Kidney epithelial cell (primary cell): ENCODE measurements at regions not wholly inside any gene's neighbourhood (a gene's known extent, or its start where the extent isn't known, plus 50 kb on each side); places are given as distances from the start of the nearest gene placed in this dataset.
"Not testable (repeated sequence)": the region's sequence is repeated elsewhere in the genome, so short reads cannot be mapped to it uniquely, and the experiment has no call there.

Experiments
- DNase-seq: peaks from one replicate; pipeline ENCODE4 v3.0.0-alpha.2; 2010; ENCODE audit warnings: low read depth
- H3K27me3 ChIP-seq: 2 replicates; pipeline ENCODE4 v1.6.0; 2011; ENCODE audit warnings: low read length; ENCODE audit not compliant: control insufficient read depth, insufficient read depth
- H3K36me3 ChIP-seq: 2 replicates; pipeline ENCODE4 v1.5.1; 2011; ENCODE audit warnings: low read length; ENCODE audit not compliant: control insufficient read depth, insufficient read depth
- H3K4me3 ChIP-seq: 2 replicates; pipeline ENCODE4 v1.5.1; 2011; ENCODE audit warnings: low read depth, mild to moderate bottlenecking, control low read depth, low read length
- CTCF ChIP-seq: IDR thresholded peaks from 2 replicates; pipeline ENCODE4 v1.5.1; 2011; ENCODE audit warnings: mild to moderate bottlenecking, moderate library complexity, low read length, control low read depth, inconsistent platforms; ENCODE audit not compliant: insufficient read depth, poor library complexity, severe bottlenecking

- Histone ChIP-seq H3K4me3 (no peak overlapping the region), H3K27me3 (no peaks in the 10 kb centered on the region), H3K36me3 (no peaks in the 10 kb centered on the region)
- DNase-seq: no peak
- TF ChIP-seq CTCF: no peak
These were observed 376.6 kb upstream of the NAALADL2 start for GRCh38 chr3:174482541-174482940.

GRCh38 chr3:174483254-174483653 is 375.9 kb upstream of the NAALADL2 start:
- no peak for DNase-seq
- Histone ChIP-seq H3K27me3 (no peaks in the 10 kb centered on the region), H3K4me3 (no peak overlapping the region), H3K36me3 (no peaks in the 10 kb centered on the region)
- no peak for TF ChIP-seq CTCF

- H3K27me3 ChIP-seq, H3K36me3 ChIP-seq, DNase-seq, H3K4me3 ChIP-seq: not testable (repeated sequence)
These were observed 375.3 kb upstream of the NAALADL2 start for GRCh38 chr3:174483856-174484255.

GRCh38 chr3:174488527-174488926 is 370.6 kb upstream of the NAALADL2 start:
- no peak overlapping the region for H3K4me3 ChIP-seq
- DNase-seq: no peak
- TF ChIP-seq CTCF: no peak
- no peaks in the 10 kb centered on the region for H3K27me3 ChIP-seq
- H3K36me3 ChIP-seq: no peaks in the 10 kb centered on the region

GRCh38 chr3:174495311-174495710 is 363.8 kb upstream of the NAALADL2 start:
- no peaks in the 10 kb centered on the region for H3K36me3 ChIP-seq
- no peak for TF ChIP-seq CTCF
- no peaks in the 10 kb centered on the region for H3K27me3 ChIP-seq
- DNase-seq: no peak
- H3K4me3 ChIP-seq: no peak overlapping the region

- TF ChIP-seq CTCF: no peak
- no peak for DNase-seq
- Histone ChIP-seq H3K27me3 (no peaks in the 10 kb centered on the region), H3K36me3 (no peaks in the 10 kb centered on the region), H3K4me3 (no peak overlapping the region)
These were observed 363.2 kb upstream of the NAALADL2 start for GRCh38 chr3:174495928-174496327.

- Histone ChIP-seq H3K36me3 (no peaks in the 10 kb centered on the region), H3K27me3 (no peaks in the 10 kb centered on the region), H3K4me3 (no peak overlapping the region)
- no peak for DNase-seq
- TF ChIP-seq CTCF: no peak
These were observed 360.5 kb upstream of the NAALADL2 start for GRCh38 chr3:174498638-174499037.
